ENCODE measurements at regions not wholly inside any gene's neighbourhood (a gene's known extent, or its start where the extent isn't known, plus 50 kb on each side); places are given as distances from the start of the nearest gene placed in this dataset.

- Histone ChIP-seq H3K4me3 (ENCODE audit: low read length) (no peak overlapping the region), H3K36me3 (ENCODE audit: insufficient read depth, low read length) (no peaks in the 10 kb centered on the region), H3F3A (ENCODE audit: insufficient read depth, low read length, poor library complexity, severe bottlenecking) (no peaks in the 10 kb centered on the region), H4K20me1 (ENCODE audit: insufficient read depth) (no peaks in the 10 kb centered on the region), H3K9me3 (ENCODE audit: low read length) (no peaks in the 10 kb centered on the region), H3K27me3 (ENCODE audit: insufficient read depth, low read depth, low read length) (no peaks in the 10 kb centered on the region), H3K79me2 (replicated peaks; ENCODE audit: insufficient read depth, low read length) (no peaks in the 10 kb centered on the region), H3K4me2 (ENCODE audit: low read length) (no peak overlapping the region), H2AFZ (ENCODE audit: low read depth, low read length) (no peak overlapping the region), H3K9me2 (ENCODE audit: insufficient read depth, low read length) (no peaks in the 10 kb centered on the region), H3K9ac (ENCODE audit: low read length) (no peak overlapping the region), H3K27ac (ENCODE audit: low read length) (no peak overlapping the region)
- no peak for TF ChIP-seq POLR2AphosphoS5 (IDR thresholded peaks at IDR 0.05)
Measured at GRCh38 chr6:106829451-106829850, 145.1 kb downstream of the CD24 start.

GRCh38 chr6:106827081-106827480, 147.4 kb downstream of the CD24 start:
- Histone ChIP-seq H3K36me3 (ENCODE audit: insufficient read depth, low read length) (no peaks in the 10 kb centered on the region), H3K9me3 (ENCODE audit: low read length) (no peaks in the 10 kb centered on the region), H3K4me3 (ENCODE audit: low read length) (no peak overlapping the region), H3K27ac (ENCODE audit: low read length) (no peak overlapping the region), H3K9me2 (ENCODE audit: insufficient read depth, low read length) (no peaks in the 10 kb centered on the region), H3K27me3 (ENCODE audit: insufficient read depth, low read depth, low read length) (no peaks in the 10 kb centered on the region), H2AFZ (ENCODE audit: low read depth, low read length) (no peak overlapping the region), H3K9ac (ENCODE audit: low read length) (no peak overlapping the region), H3F3A (ENCODE audit: insufficient read depth, low read length, poor library complexity, severe bottlenecking) (no peaks in the 10 kb centered on the region), H3K79me2 (replicated peaks; ENCODE audit: insufficient read depth, low read length) (no peaks in the 10 kb centered on the region), H3K4me2 (ENCODE audit: low read length) (no peak overlapping the region), H4K20me1 (ENCODE audit: insufficient read depth) (no peaks in the 10 kb centered on the region)
- TF ChIP-seq, protein P1, sequence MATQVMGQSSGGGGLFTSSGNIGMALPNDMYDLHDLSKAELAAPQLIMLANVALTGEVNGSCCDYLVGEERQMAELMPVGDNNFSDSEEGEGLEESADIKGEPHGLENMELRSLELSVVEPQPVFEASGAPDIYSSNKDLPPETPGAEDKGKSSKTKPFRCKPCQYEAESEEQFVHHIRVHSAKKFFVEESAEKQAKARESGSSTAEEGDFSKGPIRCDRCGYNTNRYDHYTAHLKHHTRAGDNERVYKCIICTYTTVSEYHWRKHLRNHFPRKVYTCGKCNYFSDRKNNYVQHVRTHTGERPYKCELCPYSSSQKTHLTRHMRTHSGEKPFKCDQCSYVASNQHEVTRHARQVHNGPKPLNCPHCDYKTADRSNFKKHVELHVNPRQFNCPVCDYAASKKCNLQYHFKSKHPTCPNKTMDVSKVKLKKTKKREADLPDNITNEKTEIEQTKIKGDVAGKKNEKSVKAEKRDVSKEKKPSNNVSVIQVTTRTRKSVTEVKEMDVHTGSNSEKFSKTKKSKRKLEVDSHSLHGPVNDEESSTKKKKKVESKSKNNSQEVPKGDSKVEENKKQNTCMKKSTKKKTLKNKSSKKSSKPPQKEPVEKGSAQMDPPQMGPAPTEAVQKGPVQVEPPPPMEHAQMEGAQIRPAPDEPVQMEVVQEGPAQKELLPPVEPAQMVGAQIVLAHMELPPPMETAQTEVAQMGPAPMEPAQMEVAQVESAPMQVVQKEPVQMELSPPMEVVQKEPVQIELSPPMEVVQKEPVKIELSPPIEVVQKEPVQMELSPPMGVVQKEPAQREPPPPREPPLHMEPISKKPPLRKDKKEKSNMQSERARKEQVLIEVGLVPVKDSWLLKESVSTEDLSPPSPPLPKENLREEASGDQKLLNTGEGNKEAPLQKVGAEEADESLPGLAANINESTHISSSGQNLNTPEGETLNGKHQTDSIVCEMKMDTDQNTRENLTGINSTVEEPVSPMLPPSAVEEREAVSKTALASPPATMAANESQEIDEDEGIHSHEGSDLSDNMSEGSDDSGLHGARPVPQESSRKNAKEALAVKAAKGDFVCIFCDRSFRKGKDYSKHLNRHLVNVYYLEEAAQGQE (IDR thresholded peaks at IDR 0.05; ENCODE audit: borderline replicate concordance): no peak
- TF ChIP-seq MXI1 (conservative IDR thresholded peaks at IDR 0.05; ENCODE audit: poor library complexity, severe bottlenecking) (no peak), EP300 (conservative IDR thresholded peaks at IDR 0.05; ENCODE audit: poor library complexity, severe bottlenecking) (no peak), EZH2 (IDR thresholded peaks at IDR 0.05; ENCODE audit: borderline replicate concordance, insufficient read depth, low read length, poor library complexity, severe bottlenecking) (no peak), CTCF (IDR thresholded peaks at IDR 0.05; ENCODE audit: poor library complexity, severe bottlenecking) (no peak), SMC3 (conservative IDR thresholded peaks at IDR 0.05; ENCODE audit: poor library complexity) (no peak), POLR2AphosphoS5 (IDR thresholded peaks at IDR 0.05) (no peak), RAD21 (conservative IDR thresholded peaks at IDR 0.05) (no peak), TAF1 (IDR thresholded peaks at IDR 0.05; ENCODE audit: low read depth) (no peak)

- H3K27me3 ChIP-seq (ENCODE audit: insufficient read depth, low read depth, low read length): no peaks in the 10 kb centered on the region
- H4K20me1 ChIP-seq (ENCODE audit: insufficient read depth): no peaks in the 10 kb centered on the region
- no peak overlapping the region for H2AFZ ChIP-seq (ENCODE audit: low read depth, low read length)
- no peaks in the 10 kb centered on the region for H3K9me3 ChIP-seq (ENCODE audit: low read length)
- H3K9ac ChIP-seq (ENCODE audit: low read length): no peak overlapping the region
- no peaks in the 10 kb centered on the region for H3K79me2 ChIP-seq (replicated peaks; ENCODE audit: insufficient read depth, low read length)
- H3K27ac ChIP-seq (ENCODE audit: low read length): no peak overlapping the region
- H3K36me3 ChIP-seq (ENCODE audit: insufficient read depth, low read length): no peaks in the 10 kb centered on the region
- TF ChIP-seq EZH2 (IDR thresholded peaks at IDR 0.05; ENCODE audit: borderline replicate concordance, insufficient read depth, low read length, poor library complexity, severe bottlenecking) (no peak), EP300 (conservative IDR thresholded peaks at IDR 0.05; ENCODE audit: poor library complexity, severe bottlenecking) (no peak), RAD21 (conservative IDR thresholded peaks at IDR 0.05) (no peak), MXI1 (conservative IDR thresholded peaks at IDR 0.05; ENCODE audit: poor library complexity, severe bottlenecking) (no peak), TAF1 (IDR thresholded peaks at IDR 0.05; ENCODE audit: low read depth) (no peak)
- TF ChIP-seq, protein P1 (IDR thresholded peaks at IDR 0.05; ENCODE audit: borderline replicate concordance): no peak
- no peaks in the 10 kb centered on the region for H3K9me2 ChIP-seq (ENCODE audit: insufficient read depth, low read length)
- no peaks in the 10 kb centered on the region for H3F3A ChIP-seq (ENCODE audit: insufficient read depth, low read length, poor library complexity, severe bottlenecking)
- no peak overlapping the region for H3K4me2 ChIP-seq (ENCODE audit: low read length)
- H3K4me3 ChIP-seq (ENCODE audit: low read length): no peak overlapping the region
Measured at GRCh38 chr6:106825156-106825555, 149.4 kb downstream of the CD24 start.

All from neural cell (in vitro differentiated cells).